H9 (cell line): ENCODE measurements at regions not wholly inside any gene's neighbourhood (a gene's known extent, or its start where the extent isn't known, plus 50 kb on each side); places are given as distances from the start of the nearest gene placed in this dataset.

Experiments
- DNase-seq: peaks from one replicate; pipeline ENCODE4 v3.0.0-alpha.2; 2017
- H2AFZ ChIP-seq: one replicate; pipeline ENCODE4 v1.6.1; 2013; ENCODE audit warnings: mild to moderate bottlenecking, low read length, control low read depth, moderate library complexity
- H2AK5ac ChIP-seq: 2 replicates; pipeline ENCODE4 v1.6.1; 2013; ENCODE audit warnings: low read length, control low read depth, mixed read lengths; ENCODE audit not compliant: insufficient read length
- H2BK120ac ChIP-seq: one replicate; pipeline ENCODE4 v1.6.1; 2013; ENCODE audit warnings: low read depth, mild to moderate bottlenecking, low read length, control low read depth, inconsistent platforms; ENCODE audit not compliant: poor library complexity, severe bottlenecking
- H2BK12ac ChIP-seq: 2 replicates; pipeline ENCODE4 v1.6.1; 2013; ENCODE audit warnings: low read length, control low read depth, mixed read lengths, low read depth; ENCODE audit not compliant: insufficient read length
- H2BK15ac ChIP-seq: 2 replicates; pipeline ENCODE4 v1.6.1; 2013; ENCODE audit warnings: low read depth, low read length, control low read depth
- H2BK20ac ChIP-seq: one replicate; pipeline ENCODE4 v1.6.1; 2013; ENCODE audit warnings: low read depth, mild to moderate bottlenecking, low read length, control low read depth, inconsistent platforms; ENCODE audit not compliant: poor library complexity, severe bottlenecking
- H2BK5ac ChIP-seq: 2 replicates; pipeline ENCODE4 v1.6.1; 2013; ENCODE audit warnings: low read length, control low read depth, mixed read lengths; ENCODE audit not compliant: insufficient read length
- H3K14ac ChIP-seq: 2 replicates; pipeline ENCODE4 v1.6.1; 2013; ENCODE audit warnings: low read length, control low read depth; ENCODE audit not compliant: insufficient read depth
- H3K18ac ChIP-seq: 2 replicates; pipeline ENCODE4 v1.6.1; 2013; ENCODE audit warnings: low read depth, mild to moderate bottlenecking, mixed read lengths, low read length, control low read depth; ENCODE audit not compliant: insufficient read length
- H3K23ac ChIP-seq: 2 replicates; pipeline ENCODE4 v1.6.1; 2013; ENCODE audit warnings: low read length, control low read depth, mixed read lengths, low read depth; ENCODE audit not compliant: insufficient read length
- H3K23me2 ChIP-seq: 2 replicates; pipeline ENCODE4 v1.6.1; 2013; ENCODE audit warnings: low read depth, mild to moderate bottlenecking, mixed read lengths, low read length, control low read depth; ENCODE audit not compliant: insufficient read length, poor library complexity, severe bottlenecking
- H3K27ac ChIP-seq: 2 replicates; pipeline ENCODE4 v1.5.1; 2013; ENCODE audit warnings: low read length, control low read depth, mixed read lengths, low read depth; ENCODE audit not compliant: insufficient read length
- H3K27me3 ChIP-seq: 2 replicates; pipeline ENCODE4 v1.6.1; 2013; ENCODE audit warnings: low read length, control low read depth, inconsistent platforms; ENCODE audit not compliant: insufficient read depth
- H3K4ac ChIP-seq: 2 replicates; pipeline ENCODE4 v1.6.1; 2013; ENCODE audit warnings: low read depth, mild to moderate bottlenecking, control low read depth, inconsistent platforms, low read length, moderate library complexity
- H3K4me1 ChIP-seq: 2 replicates; pipeline ENCODE4 v1.6.1; 2013; ENCODE audit warnings: low read length, control low read depth, inconsistent platforms; ENCODE audit not compliant: insufficient read depth
- H3K4me2 ChIP-seq: 2 replicates; pipeline ENCODE4 v1.6.1; 2013; ENCODE audit warnings: low read length, control low read depth, mixed read lengths; ENCODE audit not compliant: insufficient read length, insufficient read depth
- H3K56ac ChIP-seq: 2 replicates; pipeline ENCODE4 v1.6.1; 2013; ENCODE audit warnings: low read depth, mild to moderate bottlenecking, mixed read lengths, low read length, control low read depth; ENCODE audit not compliant: insufficient read length
- H3K79me1 ChIP-seq: 2 replicates; pipeline ENCODE4 v1.6.1; 2013; ENCODE audit warnings: low read depth, mild to moderate bottlenecking, moderate library complexity, low read length, control low read depth, inconsistent platforms; ENCODE audit not compliant: insufficient read depth, poor library complexity, severe bottlenecking
- H3K79me2 ChIP-seq: 2 replicates; pipeline ENCODE4 v1.6.1; 2013; ENCODE audit warnings: low read length, control low read depth, inconsistent platforms; ENCODE audit not compliant: insufficient read depth
- H3K9ac ChIP-seq: 2 replicates; pipeline ENCODE4 v1.6.1; 2013; ENCODE audit warnings: low read length, control low read depth, mixed read lengths; ENCODE audit not compliant: insufficient read length; ENCODE audit errors: extremely low read depth
- H3K9me3 ChIP-seq: one replicate; pipeline ENCODE4 v1.6.1; 2013; ENCODE audit warnings: low read depth, low read length, inconsistent platforms; ENCODE audit not compliant: control insufficient read depth
- H3T11ph ChIP-seq: one replicate; pipeline ENCODE4 v1.6.1; 2013; ENCODE audit warnings: mild to moderate bottlenecking, low read length, control low read depth, inconsistent platforms
- H4K20me1 ChIP-seq: one replicate; pipeline ENCODE4 v1.6.1; 2013; ENCODE audit not compliant: control insufficient read depth, insufficient read length, insufficient read depth
- H4K5ac ChIP-seq: 2 replicates; pipeline ENCODE4 v1.6.1; 2013; ENCODE audit warnings: low read depth, mild to moderate bottlenecking, mixed read lengths, low read length, control low read depth; ENCODE audit not compliant: insufficient read length
- H4K8ac ChIP-seq: replicated peaks from 2 replicates; pipeline ENCODE4 v1.6.1; 2013; ENCODE audit warnings: low read length, control low read depth, mixed read lengths, low read depth; ENCODE audit not compliant: insufficient read length
- H4K91ac ChIP-seq: 2 replicates; pipeline ENCODE4 v1.6.1; 2013; ENCODE audit warnings: low read depth, mild to moderate bottlenecking, moderate library complexity, mixed read lengths, low read length, control low read depth; ENCODE audit not compliant: insufficient read length
- H3K27ac Mint-ChIP-seq, 3 experiments: 2 replicates in 2 of 3; 3 replicates in 1 of 3; pipeline ENCODE4 v1.8.0; 2020 to 2021; ENCODE audit warnings: mixed read lengths in 3 of 3, mild to moderate bottlenecking in 1 of 3, moderate library complexity in 1 of 3
- H3K27me3 Mint-ChIP-seq: 2 replicates; pipeline ENCODE4 v1.8.0; 2021; ENCODE audit warnings: low read depth, mild to moderate bottlenecking, moderate library complexity, mixed read lengths
- H3K36me3 Mint-ChIP-seq, 3 experiments: 2 replicates in 2 of 3; 3 replicates in 1 of 3; pipeline ENCODE4 v1.8.0; 2020 to 2021; ENCODE audit warnings: low read depth in 3 of 3, mixed read lengths in 3 of 3; ENCODE audit not compliant: insufficient read depth in 1 of 3
- H3K4me1 Mint-ChIP-seq, 2 experiments: 2 replicates each; pipeline ENCODE4 v1.8.0; 2020; ENCODE audit warnings: mixed read lengths in 2 of 2
- H3K4me3 Mint-ChIP-seq, 2 experiments: 2 replicates in 1 of 2; 3 replicates in 1 of 2; pipeline ENCODE4 v1.8.0; 2020 to 2021; ENCODE audit warnings: mild to moderate bottlenecking in 2 of 2, mixed read lengths in 2 of 2, moderate library complexity in 1 of 2
- H3K9me3 Mint-ChIP-seq, 2 experiments: 2 replicates in 1 of 2; 3 replicates in 1 of 2; pipeline ENCODE4 v1.8.0; 2020; ENCODE audit warnings: mild to moderate bottlenecking in 2 of 2, mixed read lengths in 2 of 2, moderate library complexity in 1 of 2
- CTCF ChIP-seq: fragments of 200-600 bp; sonication (generic); conservative IDR thresholded peaks from 3 replicates; pipeline ENCODE4 v1.8.0; 2021; ENCODE audit warnings: antibody characterized with exemption, mild to moderate bottlenecking
- WGBS: extraction: QIAGEN DNeasy Blood & Tissue Kit; methylation state at CpG from one replicate; pipeline ENCODE4 v1.1.7; 2013; ENCODE audit warnings: missing lambda C conversion rate, low lambda C conversion rate, mixed read lengths; ENCODE audit not compliant: insufficient read length; ENCODE audit errors: extremely low coverage; 5-methylcytosine and 5-hydroxymethylcytosine counted together

- no peak overlapping the region for H2AFZ ChIP-seq
- H2BK15ac ChIP-seq, result no peak overlapping the region
- H3K14ac ChIP-seq, result no peak overlapping the region
- H4K20me1 ChIP-seq, result no peaks in the 10 kb centered on the region
- H3K9me3 ChIP-seq, result no peaks in the 10 kb centered on the region
- H2AK5ac ChIP-seq, result no peak overlapping the region
- no peak overlapping the region for H3K27ac ChIP-seq
- WGBS, result no CpG with 5 or more reads among the region's 2 CpGs
- no peaks in the 10 kb centered on the region for H3K79me1 ChIP-seq
- no peak overlapping the region for H4K91ac ChIP-seq
- no peak overlapping the region for H3K23ac ChIP-seq
- H3K56ac ChIP-seq, result no peak overlapping the region
- H2BK12ac ChIP-seq, result no peak overlapping the region
- H2BK20ac ChIP-seq, result no peak overlapping the region
- H3K27me3 ChIP-seq, result no peaks in the 10 kb centered on the region
- Mint-ChIP-seq H3K9me3 (no peaks in the 10 kb centered on the region), H3K27me3 (peaks cover 11% of the 10 kb centered on the region), H3K4me1 (peaks cover 4 to 7% of the 10 kb centered on the region in 2 experiments; a peak in 2 of 4 replicates), H3K36me3 (peaks cover 0 to 3% (median 0%) of the 10 kb centered on the region in 3 experiments; a peak in 2 of 7 replicates), H3K4me3 (no peak overlapping the region), H3K27ac (no peak overlapping the region)
- no peak overlapping the region for H4K8ac ChIP-seq
- no peak overlapping the region for H2BK5ac ChIP-seq
- no peak overlapping the region for H3T11ph ChIP-seq
- no peak for TF ChIP-seq CTCF
- H3K4ac ChIP-seq, result no peak overlapping the region
- no peak overlapping the region for H4K5ac ChIP-seq
- H2BK120ac ChIP-seq, result no peak overlapping the region
- DNase-seq, result no peak
- no peaks in the 10 kb centered on the region for H3K4me1 ChIP-seq
- H3K4me2 ChIP-seq, result no peak overlapping the region
- no peaks in the 10 kb centered on the region for H3K79me2 ChIP-seq
- H3K23me2 ChIP-seq, result no peaks in the 10 kb centered on the region
- no peak overlapping the region for H3K9ac ChIP-seq
- no peak overlapping the region for H3K18ac ChIP-seq
Measured at GRCh38 chr12:13870255-13870654, 111.1 kb downstream of the GRIN2B start.
